SW 1271 (cell line): ENCODE measurements at regions not wholly inside any gene's neighbourhood (a gene's known extent, or its start where the extent isn't known, plus 50 kb on each side); places are given as distances from the start of the nearest gene placed in this dataset.

Experiments
- DNase-seq, 2 experiments: peaks; one replicate each; lab custom pipeline; 2025; lab: John Stamatoyannopoulos, UW

DNA sequence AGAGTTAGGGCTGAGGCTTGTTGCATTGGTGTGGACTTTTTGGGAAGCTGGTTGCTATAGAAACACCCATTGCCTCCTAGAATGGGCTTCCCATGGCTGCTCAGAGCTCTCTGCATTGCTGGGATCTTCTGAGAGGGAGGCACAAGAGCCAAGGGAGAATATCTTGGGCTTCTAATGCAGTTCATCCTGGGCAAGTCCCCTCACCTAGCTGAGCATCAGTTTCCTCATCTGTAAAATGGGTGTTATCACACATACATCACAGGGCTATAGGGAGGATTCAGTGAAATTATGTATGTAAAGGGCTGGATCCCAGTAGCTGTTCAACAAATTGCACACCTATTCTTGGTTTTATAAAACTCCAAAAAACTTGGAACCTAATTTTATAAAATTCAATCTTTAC, 106.1 kb upstream of the ALDH1B1 start:
- no peak for DNase-seq

DNA sequence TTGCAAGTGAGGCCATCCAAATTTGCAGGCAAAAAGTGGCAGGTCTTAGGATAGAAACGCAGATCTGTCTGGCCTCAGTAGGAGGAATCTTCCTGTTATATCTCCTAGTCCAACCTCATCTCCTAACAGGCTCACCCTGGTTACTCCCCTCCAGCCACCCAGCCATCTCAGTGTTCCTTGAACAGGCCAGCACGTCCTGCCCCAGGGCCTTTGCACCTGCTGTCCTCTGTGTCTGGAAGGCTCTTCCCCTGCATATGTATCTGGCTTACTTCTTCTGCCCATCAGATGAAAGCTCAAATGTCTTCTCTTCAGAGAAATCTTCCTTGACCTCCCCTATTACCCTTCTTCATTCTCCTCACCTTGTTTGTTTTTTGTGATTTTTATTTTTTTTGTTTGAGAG, 107.3 kb upstream of the ALDH1B1 start:
- DNase-seq = no peak

DNA sequence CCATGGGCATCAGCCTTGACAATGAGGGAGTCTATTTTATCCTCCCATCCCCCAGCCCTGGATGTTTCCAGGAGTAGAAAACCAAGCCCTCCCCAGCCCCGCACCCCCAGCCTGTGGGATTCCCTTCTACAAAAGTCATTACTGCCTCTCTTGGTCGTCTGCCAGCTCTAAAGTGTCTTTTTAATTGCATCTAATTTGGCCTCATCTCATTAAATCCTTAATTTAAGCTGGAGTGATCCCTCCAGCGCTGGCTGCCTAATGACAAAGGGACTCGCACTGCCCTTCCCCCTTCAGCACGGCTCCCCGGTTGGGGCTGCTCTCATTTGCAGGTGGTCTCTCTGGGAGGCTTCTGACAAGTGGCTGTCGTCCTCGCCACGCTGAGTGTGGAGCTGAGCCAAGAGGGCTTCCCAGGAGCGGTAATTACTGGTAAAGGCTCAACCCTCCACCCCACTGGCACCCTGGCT, 107.9 kb upstream of the ALDH1B1 start:
- no peak for DNase-seq

DNA sequence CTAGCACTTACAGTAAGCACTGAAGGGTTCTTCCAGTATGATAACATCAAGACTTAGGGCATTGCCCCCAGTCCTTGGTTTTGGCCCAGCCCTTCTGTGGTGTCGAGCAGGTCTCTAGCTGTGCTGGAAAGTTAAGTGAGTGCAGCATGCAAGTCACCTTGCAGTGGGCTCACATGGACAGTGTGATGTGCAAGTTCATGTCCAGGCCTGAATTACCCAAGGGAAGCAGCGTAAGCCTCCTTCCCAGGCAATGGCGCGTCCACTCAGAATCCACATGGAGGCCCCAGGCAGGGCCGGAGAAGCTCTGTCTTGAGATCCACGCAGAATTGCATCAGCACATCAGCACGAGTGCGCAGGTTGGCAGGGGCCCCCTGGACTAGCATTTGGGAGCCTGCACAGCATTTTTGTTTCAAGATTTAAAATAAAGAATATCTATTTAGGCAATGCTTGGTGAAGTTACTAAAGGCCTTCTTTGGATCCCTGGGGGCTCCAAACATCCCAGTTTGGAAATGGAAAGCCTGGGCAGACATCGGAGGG, 108.4 kb upstream of the ALDH1B1 start:
- DNase-seq = no peak

DNA sequence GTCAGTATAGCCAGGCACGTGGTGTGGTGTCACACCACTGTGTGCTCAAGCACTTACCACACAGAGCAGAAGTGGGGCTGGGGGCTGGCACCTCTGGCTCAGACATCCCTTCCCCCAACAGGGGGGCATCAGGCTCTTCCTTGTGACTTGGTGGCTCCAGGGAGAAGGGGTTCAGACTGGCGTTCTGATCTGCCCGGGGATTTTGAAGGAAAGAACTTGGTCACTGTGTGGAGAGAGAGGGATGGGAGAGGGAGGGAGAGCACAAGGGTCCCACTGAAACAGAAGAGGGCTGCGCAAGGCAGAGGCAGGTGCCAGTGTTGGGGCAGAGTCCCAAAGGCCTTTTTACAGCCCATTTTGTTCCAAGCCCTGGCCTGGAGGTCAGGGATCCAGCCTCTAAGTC, 109.7 kb upstream of the ALDH1B1 start:
- DNase-seq = no peak

DNA sequence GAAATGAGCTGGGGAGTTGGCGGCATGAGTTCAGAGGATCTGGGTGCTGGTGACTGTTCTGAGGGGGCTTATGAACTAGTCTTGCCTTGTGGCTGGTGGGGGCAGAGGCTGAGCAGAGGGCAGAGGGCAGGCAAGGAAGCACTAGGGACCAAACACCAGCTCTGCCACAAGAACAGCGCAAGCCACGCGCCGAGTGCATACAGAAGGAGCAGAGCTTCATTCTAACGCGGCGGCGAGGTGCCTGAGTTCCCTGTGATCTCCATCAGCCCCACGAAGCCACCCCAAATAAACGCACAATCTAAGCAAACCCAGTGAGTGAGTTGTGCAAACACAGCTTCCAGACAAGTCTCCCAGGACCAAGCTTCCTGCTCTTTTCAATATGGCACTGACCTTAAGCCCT, 110.6 kb upstream of the ALDH1B1 start:
- no peak for DNase-seq

DNA sequence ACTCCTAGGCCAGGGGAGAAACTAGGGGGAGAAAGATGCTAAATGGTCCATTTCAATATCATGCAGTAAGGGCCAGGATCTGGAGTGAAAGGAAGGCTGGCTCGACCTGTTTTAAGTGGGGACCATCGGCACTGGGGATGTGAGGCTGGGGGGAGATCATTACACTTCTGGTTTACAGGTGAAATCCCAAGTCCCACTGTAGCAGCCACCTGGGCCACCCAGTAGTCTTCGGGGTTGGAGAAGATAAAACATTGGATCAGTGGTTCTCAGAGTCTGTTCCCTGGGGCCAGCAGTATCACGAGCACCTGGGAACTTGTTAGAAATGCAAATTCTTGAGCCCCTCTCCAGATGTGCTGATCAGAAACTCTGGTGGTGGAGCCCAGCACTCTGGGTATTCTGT, 111.3 kb upstream of the ALDH1B1 start:
- no peak for DNase-seq

DNA sequence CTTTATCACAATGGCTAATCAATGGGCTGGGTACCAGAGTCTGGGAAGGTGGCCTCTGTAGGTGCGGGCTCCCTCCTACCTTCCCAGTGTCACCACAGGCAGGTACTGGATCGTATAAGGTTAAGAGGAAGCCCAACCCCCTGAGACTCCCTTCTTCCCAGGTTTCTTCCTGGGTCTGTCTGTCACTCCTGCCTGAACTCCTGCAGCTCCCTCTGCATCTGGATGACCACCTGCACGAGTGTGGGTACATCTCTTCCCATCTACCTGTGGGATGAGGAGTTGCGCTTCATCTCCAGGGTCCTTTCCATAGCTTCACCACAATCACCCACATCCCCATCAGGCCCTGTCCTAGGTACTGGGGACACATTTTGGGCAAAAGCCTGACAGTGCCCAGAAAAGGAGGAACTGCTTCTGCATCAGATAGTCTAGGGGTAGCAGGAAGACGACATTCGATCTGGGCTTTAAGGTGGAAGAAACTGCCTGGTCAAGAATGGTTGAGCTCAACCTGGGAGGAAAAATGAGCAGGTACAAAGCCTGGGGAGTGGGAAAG, 112.2 kb upstream of the ALDH1B1 start:
- DNase-seq = no peak

DNA sequence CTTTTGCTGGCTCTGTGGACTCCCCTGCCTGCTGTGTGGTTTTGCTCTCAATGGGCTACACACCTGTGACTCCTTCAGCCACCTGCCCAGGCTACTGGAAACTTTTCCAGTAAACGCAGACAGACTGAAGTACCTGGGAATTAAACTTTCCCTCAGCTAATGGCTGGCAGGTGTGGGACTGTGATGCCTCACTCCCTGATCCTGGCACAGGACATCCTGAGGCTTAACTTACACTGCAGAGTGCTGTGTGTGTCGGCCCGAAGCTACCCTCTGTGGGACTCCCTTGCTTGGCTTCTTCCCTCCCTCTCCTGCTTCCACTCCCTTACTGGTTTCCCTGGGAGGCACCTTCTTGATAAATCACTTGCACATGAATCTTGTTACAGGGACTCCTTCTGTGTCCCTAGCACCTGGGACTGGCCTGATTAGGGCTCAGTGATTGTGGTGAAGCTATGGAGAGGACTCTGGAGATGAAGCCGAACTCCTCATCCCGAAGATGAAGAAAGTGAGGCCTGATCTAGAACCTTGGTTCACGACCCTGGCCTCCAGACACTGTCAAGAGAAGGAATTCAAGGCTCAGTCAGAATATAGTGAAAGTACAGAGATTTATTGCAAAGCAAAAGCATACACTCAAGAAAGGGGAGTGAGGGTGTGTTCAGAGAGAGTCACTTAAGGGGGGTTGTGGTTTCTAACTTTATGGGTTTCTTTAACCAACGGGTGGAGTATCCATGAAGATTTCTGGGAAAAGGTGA, 113.4 kb upstream of the ALDH1B1 start:
- no peak for DNase-seq

DNA sequence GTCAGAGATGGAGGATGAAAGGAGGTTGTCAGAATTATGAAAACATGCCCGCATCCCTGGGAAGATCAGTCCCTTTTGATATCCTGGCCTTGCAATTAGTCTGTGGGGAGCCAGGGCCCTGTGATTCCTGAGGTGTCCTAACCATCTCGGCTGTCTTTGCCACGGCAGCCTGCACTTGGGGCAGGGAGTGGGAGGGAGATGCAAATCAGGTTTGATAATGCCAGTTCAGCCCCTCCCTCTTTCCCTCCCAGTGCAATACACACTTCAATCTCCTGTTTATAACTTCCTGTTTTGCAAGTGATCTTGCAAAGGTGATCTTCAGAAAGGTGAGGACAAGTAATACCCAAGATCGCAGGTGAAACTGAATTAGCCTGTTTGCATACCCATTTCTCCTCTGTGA, 114.0 kb upstream of the ALDH1B1 start:
- no peak for DNase-seq

DNA sequence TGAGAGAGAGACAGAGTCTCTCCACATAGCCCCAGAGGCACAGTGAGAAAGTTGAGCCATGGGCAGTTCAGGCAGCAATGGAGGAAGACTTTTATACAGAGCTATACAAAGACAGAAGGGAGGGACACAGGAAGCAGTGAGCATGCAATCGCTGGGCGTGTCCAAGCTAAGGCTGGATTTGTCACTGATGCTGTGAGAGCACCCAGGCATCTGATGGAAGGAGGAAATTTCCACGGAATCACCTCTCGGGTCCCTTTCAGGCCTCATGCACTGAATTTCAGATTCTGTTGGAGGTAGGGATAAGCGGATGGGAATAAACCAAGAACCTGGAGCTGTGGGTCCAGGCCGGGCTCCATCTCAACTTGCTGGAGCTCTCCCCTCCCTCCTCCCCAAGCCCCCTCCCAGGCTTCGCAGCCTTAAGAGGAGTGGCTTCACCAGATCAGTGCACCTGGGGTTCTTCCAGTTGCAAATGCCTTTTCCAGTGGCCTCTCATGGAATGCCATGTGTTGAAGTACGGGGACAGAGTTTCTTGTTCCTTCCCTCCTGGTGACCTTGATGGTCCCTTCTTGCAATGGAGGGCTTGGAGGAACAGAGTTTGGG, 114.8 kb upstream of the ALDH1B1 start:
- no peak for DNase-seq

DNA sequence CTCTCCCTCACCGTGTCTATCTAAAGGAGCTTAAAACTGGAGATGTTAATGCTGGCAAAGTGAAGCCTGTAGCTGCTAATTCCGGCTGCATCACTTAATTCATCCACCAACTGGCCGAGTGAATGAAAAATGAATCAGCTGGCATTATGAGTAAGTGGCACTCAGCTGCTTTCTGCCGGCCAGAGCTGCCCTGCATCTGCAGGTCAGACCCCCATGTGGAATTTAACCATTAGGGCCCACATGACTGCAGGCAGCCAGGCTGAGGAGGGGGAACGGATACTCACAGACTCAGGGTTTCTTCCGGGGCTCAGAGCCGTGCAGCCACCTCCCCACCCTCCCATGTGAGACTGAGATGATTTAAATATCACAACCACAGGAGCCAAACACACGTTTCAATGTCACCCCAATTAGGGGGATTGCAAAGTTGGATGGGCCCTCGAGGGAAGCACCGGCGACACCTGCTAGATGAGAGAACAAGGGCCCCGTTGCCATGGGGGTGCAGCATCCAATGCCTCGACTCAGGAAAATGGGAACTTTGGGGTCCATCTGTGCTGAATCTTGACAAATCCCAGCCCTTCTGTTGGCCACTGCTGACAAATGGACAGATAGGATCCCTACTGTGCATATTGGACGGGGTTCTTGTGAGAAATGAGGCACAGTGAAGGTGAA, 115.6 kb upstream of the ALDH1B1 start:
- DNase-seq = no peak

DNA sequence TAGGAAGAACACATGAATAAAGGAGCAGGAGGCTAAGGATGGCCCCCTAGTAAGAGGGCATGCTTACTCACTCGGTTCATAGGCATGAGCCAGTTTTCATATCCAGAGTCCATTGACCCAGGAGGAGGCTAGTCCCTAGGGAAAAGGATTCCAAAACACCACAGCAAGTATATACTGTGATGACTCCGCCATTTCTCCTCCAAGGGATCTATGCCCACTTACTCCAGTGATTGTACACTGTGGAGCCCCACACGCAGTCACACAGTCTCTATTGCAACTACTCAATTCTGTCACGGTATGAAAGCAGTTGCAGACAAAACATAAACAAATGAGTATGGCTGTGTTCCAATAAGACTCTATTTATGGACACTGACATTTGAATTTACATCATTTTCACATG, 117.7 kb upstream of the ALDH1B1 start:
- no peak for DNase-seq

DNA sequence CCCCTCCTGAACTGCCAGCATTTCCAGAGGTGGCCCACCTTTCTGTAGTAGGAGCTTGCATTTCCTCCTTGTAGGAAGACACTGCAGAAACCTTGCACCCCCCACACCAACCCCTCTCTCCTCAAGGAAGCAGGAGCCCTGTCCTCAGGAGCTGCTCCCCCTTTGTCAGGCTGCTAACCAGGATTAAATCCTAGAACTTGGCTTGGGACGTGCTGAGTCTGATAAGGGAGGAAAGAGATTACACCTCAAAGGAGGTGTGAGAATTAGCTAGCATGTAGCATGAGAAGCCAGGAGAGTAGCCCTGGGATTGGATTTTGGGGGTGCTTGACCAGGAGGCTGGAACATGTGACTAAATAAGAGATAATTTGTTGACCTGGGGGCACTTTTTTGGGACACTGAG, 119.8 kb upstream of the ALDH1B1 start:
- DNase-seq = no peak

DNA sequence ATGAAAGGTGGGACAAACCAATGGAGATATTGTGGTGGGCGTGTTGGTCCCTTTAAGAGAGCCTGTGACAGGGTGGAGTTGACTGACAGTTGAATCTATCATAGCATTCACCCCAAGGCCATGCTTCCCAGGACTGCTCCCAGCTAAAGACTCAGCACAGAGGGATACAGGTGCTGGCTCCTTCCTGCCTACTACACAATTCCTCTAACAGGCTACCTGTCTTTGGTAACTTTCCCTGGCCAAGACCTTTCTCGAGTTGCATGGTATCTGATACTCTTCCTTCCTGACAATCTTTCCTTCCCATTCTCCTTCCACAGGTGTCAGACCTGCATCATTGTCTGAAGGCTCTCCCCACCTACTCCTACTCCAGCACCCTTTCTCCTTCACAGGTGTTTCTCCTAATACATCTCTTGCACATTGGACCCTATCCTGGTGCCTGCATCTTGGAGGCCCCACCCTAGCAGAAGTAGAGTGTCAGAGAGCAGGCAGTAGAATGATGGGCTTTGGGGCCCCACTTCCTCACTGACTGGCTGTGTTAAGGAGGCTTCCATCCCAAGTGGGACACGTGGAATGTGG, 120.7 kb upstream of the ALDH1B1 start:
- no peak for DNase-seq

DNA sequence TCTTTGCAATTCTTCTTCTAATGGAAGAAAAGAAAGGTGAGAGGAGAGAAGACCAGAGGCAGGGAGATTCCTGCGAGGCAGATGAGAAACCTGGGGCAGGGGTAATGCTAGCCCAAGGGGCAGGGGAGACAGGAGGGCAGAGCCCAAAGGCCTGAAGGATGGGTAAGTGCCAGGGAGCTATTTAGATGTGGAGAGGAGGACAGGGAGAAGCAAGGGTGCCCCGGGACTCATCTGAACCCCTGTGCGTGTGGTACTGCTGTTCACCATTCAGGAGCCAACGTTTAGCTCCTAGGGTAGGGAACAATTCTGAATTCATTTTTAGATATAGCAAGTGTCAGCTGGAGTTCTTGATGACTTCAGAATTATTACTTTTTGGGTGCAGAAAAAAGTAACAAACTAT, 122.7 kb upstream of the ALDH1B1 start:
- DNase-seq = no peak

DNA sequence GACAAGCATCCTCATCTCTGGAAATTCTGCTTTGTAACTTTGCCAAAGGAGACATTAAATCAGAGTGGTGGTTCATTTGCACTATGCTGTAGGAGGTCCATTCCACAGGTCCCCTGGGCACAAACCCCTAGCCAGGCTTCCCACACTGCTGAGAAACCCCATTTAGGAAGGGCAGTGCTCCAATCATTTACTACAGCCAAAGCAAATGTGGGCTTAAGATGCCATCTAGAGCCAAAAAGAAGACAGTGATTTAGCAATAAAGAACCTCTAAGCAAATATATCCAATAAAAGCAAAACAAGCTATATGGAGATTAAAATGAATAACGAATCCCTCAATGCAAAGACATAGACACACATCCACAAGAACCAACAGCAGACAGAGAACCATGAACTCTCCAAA, 129.0 kb upstream of the ALDH1B1 start:
- peak in 1 of 2 experiments; percentile 6 for DNase-seq

DNA sequence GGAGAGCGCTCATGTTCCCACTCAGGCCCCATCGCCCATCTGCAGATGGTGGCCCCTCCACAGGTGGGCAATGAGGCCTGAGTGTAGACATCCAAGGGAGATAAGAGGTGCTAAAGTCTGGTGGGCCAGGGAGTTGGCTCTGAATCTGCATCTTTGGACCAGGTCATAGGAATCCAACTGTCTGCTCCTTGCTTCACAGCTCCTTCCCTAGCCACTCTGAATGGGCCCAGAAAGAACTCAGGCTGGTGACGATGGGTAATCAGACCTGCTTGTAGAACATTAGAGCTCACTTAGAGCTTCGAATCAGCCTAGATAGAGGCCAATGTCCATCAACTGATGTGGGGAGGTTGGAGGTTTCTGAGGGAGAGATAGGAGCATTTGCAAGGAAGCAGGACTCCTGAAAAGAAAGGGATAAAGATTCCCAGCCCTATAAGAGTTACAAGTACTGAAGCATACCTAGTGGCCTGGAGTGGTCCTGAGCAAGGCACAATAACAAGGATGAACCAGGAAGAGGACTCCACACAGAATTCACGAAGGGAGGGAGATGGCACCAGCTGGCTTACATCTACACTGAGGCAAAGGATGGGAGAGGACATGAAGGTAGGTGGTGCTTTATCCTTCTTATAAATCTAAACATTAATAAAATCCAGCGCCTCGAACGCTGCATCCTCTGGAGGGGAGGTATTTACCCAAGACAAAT, 132.8 kb upstream of the ALDH1B1 start:
- no peak for DNase-seq

DNA sequence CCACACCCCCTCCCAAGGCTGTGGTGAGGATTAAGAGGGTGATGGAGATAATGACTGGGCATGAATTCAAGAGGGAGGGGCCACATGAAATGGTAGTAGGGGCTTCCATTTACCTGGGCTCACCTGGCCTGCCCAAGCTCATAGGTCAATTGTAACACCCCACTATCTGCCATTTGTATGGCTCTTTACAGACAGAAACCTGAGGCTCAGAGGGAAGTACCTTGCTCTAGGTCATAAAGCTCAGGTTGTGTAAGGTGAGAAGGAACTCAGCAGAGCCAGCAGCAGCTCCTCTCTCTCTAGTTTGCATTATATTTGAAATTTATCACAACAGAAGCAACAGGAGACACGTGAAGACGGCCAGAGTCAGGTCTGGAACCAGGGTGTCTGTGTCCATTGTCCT, 133.4 kb upstream of the ALDH1B1 start:
- DNase-seq = no peak

DNA sequence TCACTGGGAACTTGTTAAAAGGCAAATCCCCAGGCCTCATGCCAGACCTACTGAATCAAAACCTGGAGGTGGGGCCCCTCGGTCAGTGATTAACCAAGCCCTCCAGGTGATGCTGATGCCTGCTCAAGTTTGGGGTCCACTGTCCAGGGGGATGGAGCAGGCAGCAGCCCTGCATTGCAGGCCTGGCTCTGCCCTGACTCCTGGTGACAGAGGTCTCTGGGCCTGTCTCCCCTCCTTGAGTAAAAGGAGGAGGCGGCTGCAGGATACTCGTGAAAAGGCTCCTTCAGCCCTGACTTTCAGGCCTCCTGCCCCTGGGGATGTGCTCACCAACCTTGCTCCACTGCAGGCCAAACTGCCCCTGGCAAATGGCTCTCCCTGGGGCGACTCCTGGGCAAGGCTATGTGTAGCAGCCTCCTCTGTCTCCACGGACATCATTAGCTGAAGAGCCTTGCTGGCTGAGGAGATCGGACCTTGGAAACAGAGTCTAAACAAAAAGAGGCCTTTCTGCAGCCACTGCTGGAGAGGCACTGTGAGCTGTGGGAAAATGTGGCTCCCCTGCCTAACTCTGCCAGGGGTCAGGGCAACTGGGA, 134.8 kb upstream of the ALDH1B1 start:
- no peak for DNase-seq

DNA sequence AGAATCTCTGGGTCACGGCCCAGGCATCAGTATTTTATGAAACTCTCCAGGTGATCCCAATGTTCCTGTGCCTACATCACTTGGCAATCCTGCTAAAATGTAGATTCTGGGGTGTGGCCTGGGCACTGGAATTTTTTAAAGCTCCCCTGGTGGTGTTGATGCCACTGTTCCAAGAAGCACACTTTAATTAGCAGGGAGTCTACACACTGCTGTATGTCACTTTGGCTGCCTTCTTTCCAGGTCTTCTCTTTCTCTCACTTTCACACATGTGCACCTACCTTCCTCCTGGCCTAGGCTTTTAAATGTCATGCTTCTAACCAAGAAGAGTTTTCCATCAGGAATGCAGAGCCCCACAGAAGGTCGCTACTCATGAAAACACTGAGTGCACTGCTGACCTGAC, 136.0 kb upstream of the ALDH1B1 start:
- no peak for DNase-seq
